Fibroblast of lung (primary cell): ENCODE measurements at regions not wholly inside any gene's neighbourhood (a gene's known extent, or its start where the extent isn't known, plus 50 kb on each side); places are given as distances from the start of the nearest gene placed in this dataset.

Experiments used
- CTCF ChIP-seq, 2 donors: IDR thresholded peaks in 1 of 2; conservative IDR thresholded peaks in 1 of 2; 1 replicate in 1 of 2; 2 replicates in 1 of 2; pipeline ENCODE4 v1.5.1; 2011 to 2012; ENCODE audit warnings: low read length in 2 of 2, control low read depth in 1 of 2, inconsistent platforms in 1 of 2, low read depth in 1 of 2, mild to moderate bottlenecking in 1 of 2
- EZH2 ChIP-seq: IDR thresholded peaks from 2 replicates; pipeline ENCODE4 v1.5.1; 2012; ENCODE audit warnings: low read length, control low read depth, mild to moderate bottlenecking; ENCODE audit errors: missing control alignments

- TF ChIP-seq CTCF (conservative IDR thresholded peaks at IDR 0.05 in 1 of 2, IDR thresholded peaks at IDR 0.05 in 1 of 2; ENCODE audit: low read depth in 1 of 2, low read length in 2 of 2) (no peak), EZH2 (no peak)
Observed at GRCh38 chr12:124240493-124240892, 54.4 kb upstream of the RFLNA start.
